ENCODE measurements at regions not wholly inside any gene's neighbourhood (a gene's known extent, or its start where the extent isn't known, plus 50 kb on each side); places are given as distances from the start of the nearest gene placed in this dataset.

- H3K36me3 ChIP-seq: no peaks in the 10 kb centered on the region
- no peaks in the 10 kb centered on the region for H3K9me3 ChIP-seq
- no peak for ATAC-seq
- no peaks in the 10 kb centered on the region for H3K4me1 ChIP-seq
- DNase-seq: no peak
- H3K27me3 ChIP-seq: no peaks in the 10 kb centered on the region
- no peak for TF ChIP-seq CTCF (IDR thresholded peaks at IDR 0.05)
- intact Hi-C loops (cut with DNase I): no loop called here
- no peak overlapping the region for H3K4me3 ChIP-seq
- H3K27ac ChIP-seq: no peak overlapping the region
These were observed 1047.4 kb upstream of the C9orf72 start for GRCh38 chr9:28620661-28621060.

DNA sequence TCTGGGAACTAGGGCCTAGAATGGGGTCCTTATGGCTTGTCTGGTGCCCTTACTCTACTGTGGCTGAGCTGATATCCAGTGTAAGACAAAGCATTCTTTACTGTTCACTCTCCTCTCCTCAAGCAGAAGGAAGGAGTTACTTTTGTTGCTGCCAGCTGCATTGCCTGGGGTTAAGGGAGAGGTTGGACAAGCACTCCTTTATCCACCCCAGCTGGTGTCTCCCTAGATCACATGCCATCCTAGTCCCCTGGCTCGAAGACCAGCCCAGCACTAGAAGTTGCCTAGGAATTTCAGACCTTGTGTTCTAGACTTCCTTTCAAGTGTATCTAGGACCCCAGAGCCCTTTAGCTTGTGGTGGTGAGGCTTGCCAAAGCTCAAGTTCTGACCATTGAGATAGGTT, 1051.5 kb upstream of the C9orf72 start:
- DNase-seq (no peak), ATAC-seq (no peak)
- TF ChIP-seq CTCF (IDR thresholded peaks at IDR 0.05): no peak
- no peak overlapping the region for H3K4me3 ChIP-seq
- H3K27me3 ChIP-seq: no peaks in the 10 kb centered on the region
- H3K4me1 ChIP-seq: no peaks in the 10 kb centered on the region
- no peak overlapping the region for H3K27ac ChIP-seq
- H3K36me3 ChIP-seq: no peaks in the 10 kb centered on the region
- H3K9me3 ChIP-seq: no peaks in the 10 kb centered on the region
- intact Hi-C loops (cut with DNase I): no loop called here

DNA sequence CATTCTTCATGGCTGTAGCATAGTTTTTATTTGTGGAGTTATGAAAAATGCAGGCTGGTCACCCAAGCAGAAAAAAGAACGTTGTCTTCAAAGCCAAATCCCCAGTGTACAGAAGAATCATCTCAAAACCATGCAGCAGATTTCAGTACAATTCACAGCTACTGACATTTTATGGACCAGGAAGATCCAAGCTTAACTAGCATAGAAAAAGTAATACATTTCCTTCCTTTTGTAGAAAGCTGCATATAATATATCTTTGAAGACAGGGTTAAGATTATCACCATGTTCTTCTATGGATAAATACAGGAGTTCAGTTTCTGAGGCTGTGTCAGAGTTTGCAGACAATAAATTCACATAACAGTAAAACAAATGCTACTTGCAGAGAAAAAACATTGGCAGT, 1054.8 kb upstream of the C9orf72 start:
- no peak for ATAC-seq
- Histone ChIP-seq H3K27ac (no peak overlapping the region), H3K36me3 (no peaks in the 10 kb centered on the region), H3K4me1 (no peaks in the 10 kb centered on the region), H3K27me3 (no peaks in the 10 kb centered on the region), H3K9me3 (no peaks in the 10 kb centered on the region), H3K4me3 (no peak overlapping the region)
- TF ChIP-seq CTCF (IDR thresholded peaks at IDR 0.05): no peak
- intact Hi-C loops (cut with DNase I): no loop called here
- DNase-seq: no peak

- Histone ChIP-seq H3K4me1 (no peaks in the 10 kb centered on the region), H3K27ac (no peak overlapping the region), H3K9me3 (no peaks in the 10 kb centered on the region), H3K4me3 (no peak overlapping the region), H3K27me3 (no peaks in the 10 kb centered on the region), H3K36me3 (no peaks in the 10 kb centered on the region)
- ATAC-seq (no peak), DNase-seq (no peak)
- no peak for TF ChIP-seq CTCF (IDR thresholded peaks at IDR 0.05)
- intact Hi-C loops (cut with DNase I): no loop called here
These were observed 1075.4 kb upstream of the C9orf72 start for GRCh38 chr9:28648723-28649122.

DNA sequence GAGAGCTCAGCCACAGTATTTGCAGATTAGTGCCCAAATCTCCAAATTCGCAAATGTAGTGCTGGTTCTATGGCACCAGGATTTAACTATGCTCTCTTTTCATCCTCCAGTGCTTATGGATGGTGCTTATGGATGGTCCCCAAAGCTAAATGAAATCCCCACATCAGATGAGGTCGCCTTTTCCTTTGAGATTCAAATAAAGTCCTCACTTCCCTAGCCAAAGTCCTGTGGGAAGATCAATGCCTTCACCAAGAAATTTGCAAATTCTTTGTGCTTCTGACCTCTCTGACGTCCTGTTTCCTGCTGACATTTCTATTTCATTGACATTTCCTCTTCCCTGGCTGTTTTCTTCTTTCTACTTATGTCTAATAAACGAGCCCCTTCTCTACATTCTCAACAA, 1077.0 kb upstream of the C9orf72 start:
- no peak for TF ChIP-seq CTCF (IDR thresholded peaks at IDR 0.05)
- intact Hi-C loops (cut with DNase I): no loop called here
- no peak for ATAC-seq
- no peaks in the 10 kb centered on the region for H3K4me1 ChIP-seq
- no peaks in the 10 kb centered on the region for H3K27me3 ChIP-seq
- no peaks in the 10 kb centered on the region for H3K9me3 ChIP-seq
- no peaks in the 10 kb centered on the region for H3K36me3 ChIP-seq
- DNase-seq: no peak
- H3K27ac ChIP-seq: no peak overlapping the region
- no peak overlapping the region for H3K4me3 ChIP-seq

GRCh38 chr9:28651050-28651722, 1077.9 kb upstream of the C9orf72 start:
- intact Hi-C loops (cut with DNase I): no loop called here
- no peak for ATAC-seq
- no peaks in the 10 kb centered on the region for H3K27me3 ChIP-seq
- H3K36me3 ChIP-seq: no peaks in the 10 kb centered on the region
- H3K4me1 ChIP-seq: no peaks in the 10 kb centered on the region
- no peak overlapping the region for H3K4me3 ChIP-seq
- no peaks in the 10 kb centered on the region for H3K9me3 ChIP-seq
- TF ChIP-seq CTCF (IDR thresholded peaks at IDR 0.05): no peak
- no peak overlapping the region for H3K27ac ChIP-seq
- DNase-seq: no peak
